ENCODE measurements at regions not wholly inside any gene's neighbourhood (a gene's known extent, or its start where the extent isn't known, plus 50 kb on each side); places are given as distances from the start of the nearest gene placed in this dataset.

DNA sequence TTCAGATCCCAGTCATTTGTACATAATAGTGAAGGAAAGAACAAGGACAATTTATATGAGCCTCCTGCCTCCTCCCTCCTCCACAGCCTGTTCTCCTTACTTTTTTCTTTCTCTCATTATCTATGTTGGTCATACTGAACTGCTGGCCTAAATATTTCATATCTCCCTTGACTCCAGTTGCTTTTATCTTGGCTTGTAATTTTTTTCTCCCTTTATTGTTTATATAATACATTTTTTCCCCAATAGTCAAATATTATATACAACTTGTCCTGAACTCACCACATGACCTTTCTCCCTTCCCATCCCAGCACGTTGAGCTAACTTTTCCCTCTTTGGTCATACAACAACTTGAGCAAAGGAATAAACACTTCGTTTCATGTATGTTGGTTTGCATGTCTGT is 752.1 kb downstream of the LTN1 start:
- no peak for TF ChIP-seq CTCF (IDR thresholded peaks at IDR 0.05)
- no peak for TF ChIP-seq POLR2AphosphoS5 (IDR thresholded peaks at IDR 0.05; ENCODE audit: low read depth, low read length)
- no peak for TF ChIP-seq TCF7L2 (IDR thresholded peaks at IDR 0.05; ENCODE audit: low read depth, low read length)
